Fibroblast of skin of scalp (primary cell): ENCODE measurements at regions not wholly inside any gene's neighbourhood (a gene's known extent, or its start where the extent isn't known, plus 50 kb on each side); places are given as distances from the start of the nearest gene placed in this dataset.
"Not testable (repeated sequence)": the region's sequence is repeated elsewhere in the genome, so short reads cannot be mapped to it uniquely, and the experiment has no call there.

Source experiments
- DNase-seq: peaks from one replicate; pipeline ENCODE4 v3.0.0-alpha.2; 2013

DNA sequence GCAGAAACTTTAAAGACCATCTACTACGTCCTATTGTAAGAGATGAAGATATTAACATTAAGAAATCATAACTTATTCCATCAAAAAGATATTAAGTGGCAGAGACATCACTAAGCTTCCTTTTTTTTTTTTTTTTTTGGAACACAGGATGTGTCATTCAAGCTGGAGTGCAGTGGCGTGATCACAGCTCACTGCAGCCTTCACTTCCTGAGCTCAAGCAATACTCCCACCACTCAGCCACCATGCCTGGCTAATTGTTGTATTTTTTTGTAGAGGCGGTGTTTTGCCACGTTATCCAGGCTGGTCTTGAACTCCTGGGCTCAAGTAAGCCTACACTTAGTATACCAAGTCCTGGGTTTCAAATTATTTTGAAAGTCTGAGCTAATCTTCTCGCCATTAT is 169.7 kb upstream of the KCTD7 start:
- DNase-seq = not testable (repeated sequence)

GRCh38 chr7:66459783-66460413 is 168.8 kb upstream of the KCTD7 start:
- not testable (repeated sequence) for DNase-seq

DNA sequence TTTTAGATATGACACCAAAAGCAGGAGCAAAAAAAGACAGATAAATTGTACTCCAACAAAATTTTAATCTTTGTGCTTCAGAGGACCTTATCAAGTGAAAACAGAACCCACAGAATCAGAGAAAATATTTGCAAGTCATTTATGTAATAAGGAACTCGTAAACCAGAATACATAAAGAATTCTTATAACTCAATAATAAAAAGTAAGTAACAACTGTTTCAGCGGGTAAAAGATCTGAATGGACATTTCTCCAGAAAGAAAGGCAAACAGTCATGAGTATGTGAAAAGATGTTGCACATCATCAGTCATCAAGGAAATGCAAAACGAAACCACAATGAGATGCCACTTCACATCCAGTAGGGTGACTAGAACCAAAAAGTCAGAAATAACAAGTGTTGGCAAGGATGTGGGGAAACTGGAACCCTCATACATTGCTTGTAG is 167.7 kb upstream of the KCTD7 start:
- no peak for DNase-seq

GRCh38 chr7:66461397-66461796 is 167.3 kb upstream of the KCTD7 start:
- DNase-seq = not testable (repeated sequence)

DNA sequence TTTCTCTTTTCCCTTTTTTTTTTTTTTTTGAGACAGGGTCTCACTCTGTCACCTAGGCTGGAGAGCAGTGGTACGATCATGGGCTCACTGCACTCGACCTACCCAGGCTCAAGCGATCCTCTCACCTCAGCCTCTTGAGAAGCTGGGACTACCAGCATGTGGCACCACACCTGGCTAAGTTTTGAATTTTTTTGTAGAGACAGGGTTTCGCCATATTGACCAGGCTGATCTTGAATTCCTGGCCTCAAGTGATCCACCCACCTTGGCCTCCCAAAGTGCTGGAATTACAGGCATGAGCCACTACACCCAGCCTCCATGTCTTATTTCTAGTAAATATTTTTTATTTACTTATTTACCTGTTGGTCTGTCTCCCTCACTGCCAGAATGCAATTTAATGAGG is 165.8 kb upstream of the KCTD7 start:
- DNase-seq = not testable (repeated sequence)

DNA sequence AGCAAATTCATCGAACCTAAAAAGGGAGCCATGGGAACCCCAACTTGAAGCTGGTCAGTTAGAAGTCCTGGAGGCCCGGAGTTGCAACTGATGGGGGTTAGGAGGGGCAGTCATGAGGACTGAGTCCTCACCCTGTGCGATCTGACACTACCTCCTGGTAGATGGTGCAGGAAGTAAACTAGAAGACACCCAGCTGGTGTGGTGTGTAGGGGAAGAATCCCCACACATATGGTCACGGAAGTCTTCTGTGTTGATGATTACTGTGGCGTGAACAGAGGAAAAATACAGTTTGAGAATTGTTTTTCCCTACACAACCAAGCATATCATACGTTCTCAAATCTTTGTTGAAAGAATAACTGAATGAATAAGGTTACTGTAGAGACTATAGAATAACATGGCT is 164.6 kb upstream of the KCTD7 start:
- DNase-seq = no peak

DNA sequence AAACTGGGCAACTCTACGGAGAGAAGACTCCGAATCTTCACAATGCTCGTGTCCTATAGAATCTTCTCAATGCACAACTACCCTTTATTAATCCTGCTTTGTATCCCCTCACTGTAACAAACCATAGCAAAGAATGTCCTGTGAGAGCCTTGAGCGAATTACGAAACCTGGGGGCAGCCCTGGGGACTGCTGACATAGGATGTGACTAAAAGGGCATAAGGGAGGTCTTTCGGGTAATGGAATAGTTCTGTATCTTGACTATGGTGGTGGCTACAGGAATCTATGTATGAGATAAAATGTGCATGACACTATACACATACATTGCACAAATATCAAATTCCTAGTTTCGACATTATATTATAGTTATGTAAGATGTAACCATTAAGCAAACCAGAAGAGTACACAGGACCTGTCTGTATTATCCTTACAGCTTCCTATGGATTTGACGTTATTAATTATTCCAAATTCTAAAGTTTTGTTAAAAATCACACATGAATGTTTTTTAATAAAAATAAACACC is 162.5 kb upstream of the KCTD7 start:
- no peak for DNase-seq

DNA sequence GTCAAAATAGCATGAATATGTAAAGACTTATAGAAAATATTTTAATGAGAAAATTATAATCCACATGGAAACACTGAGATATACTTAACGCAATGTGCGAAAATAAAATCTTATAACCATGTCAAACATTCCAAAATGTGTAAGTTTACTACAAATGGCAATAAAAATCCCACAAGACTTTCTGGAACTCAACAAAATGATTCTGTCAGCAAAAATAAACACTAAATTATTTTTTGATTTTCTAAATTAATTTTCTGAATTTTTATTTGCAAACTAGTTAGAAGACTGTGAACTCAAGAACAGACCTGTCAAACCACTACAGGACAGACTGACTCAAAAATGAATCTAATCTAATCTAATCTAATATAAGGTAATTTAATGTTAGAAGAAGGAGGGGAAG is 160.8 kb upstream of the KCTD7 start:
- DNase-seq = no peak

DNA sequence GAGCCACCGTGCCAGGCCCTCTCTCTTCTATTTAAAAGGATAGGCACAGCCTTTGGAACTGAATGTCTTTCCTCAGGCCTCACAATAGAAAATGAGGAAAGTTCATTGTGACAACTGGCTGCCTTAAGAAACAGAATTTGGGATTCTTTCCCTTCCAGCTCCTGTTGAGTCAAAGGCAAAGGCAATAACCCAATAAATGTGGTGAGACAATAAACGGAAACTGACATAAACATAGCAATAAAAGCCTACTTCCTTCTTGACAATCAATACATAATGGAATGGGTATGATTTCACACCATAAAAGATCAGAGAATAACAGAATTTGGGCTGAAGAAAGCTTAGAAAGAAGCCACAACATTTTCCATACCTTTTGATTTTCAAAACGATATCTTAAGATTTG is 155.6 kb upstream of the KCTD7 start:
- DNase-seq = not testable (repeated sequence)

- DNase-seq = no peak
Observed at GRCh38 chr7:66474441-66474840, 154.2 kb upstream of the KCTD7 start.

GRCh38 chr7:66476056-66476455 is 152.6 kb upstream of the KCTD7 start:
- not testable (repeated sequence) for DNase-seq

GRCh38 chr7:66477822-66478397 is 150.8 kb upstream of the KCTD7 start:
- DNase-seq = not testable (repeated sequence)

DNA sequence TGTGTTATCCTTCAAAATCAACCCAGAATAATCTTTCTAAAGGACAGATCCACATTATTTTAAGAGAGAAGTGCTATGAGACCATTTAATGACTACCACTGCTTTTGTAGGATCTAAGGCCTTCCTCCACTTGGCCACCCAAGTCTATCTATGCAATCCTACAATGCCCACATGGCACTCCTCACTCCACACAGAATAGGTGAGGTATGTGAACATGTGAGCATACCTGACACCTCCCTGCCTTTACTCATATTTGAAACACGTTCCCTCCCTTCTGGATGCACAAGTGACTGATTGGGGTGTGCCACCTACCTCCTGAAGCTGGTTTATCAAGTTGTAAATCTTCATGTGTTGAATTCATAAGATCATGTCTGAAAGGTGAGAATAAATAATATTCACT is 147.5 kb upstream of the KCTD7 start:
- not testable (repeated sequence) for DNase-seq

- not testable (repeated sequence) for DNase-seq
Observed at GRCh38 chr7:66489065-66489464, 139.6 kb upstream of the KCTD7 start.

- DNase-seq = not testable (repeated sequence)
Observed at GRCh38 chr7:66489741-66490140, 138.9 kb upstream of the KCTD7 start.

- not testable (repeated sequence) for DNase-seq
Observed at GRCh38 chr7:66490979-66491378, 137.7 kb upstream of the KCTD7 start.

- DNase-seq = not testable (repeated sequence)
Observed at GRCh38 chr7:66492405-66492804, 136.3 kb upstream of the KCTD7 start.

DNA sequence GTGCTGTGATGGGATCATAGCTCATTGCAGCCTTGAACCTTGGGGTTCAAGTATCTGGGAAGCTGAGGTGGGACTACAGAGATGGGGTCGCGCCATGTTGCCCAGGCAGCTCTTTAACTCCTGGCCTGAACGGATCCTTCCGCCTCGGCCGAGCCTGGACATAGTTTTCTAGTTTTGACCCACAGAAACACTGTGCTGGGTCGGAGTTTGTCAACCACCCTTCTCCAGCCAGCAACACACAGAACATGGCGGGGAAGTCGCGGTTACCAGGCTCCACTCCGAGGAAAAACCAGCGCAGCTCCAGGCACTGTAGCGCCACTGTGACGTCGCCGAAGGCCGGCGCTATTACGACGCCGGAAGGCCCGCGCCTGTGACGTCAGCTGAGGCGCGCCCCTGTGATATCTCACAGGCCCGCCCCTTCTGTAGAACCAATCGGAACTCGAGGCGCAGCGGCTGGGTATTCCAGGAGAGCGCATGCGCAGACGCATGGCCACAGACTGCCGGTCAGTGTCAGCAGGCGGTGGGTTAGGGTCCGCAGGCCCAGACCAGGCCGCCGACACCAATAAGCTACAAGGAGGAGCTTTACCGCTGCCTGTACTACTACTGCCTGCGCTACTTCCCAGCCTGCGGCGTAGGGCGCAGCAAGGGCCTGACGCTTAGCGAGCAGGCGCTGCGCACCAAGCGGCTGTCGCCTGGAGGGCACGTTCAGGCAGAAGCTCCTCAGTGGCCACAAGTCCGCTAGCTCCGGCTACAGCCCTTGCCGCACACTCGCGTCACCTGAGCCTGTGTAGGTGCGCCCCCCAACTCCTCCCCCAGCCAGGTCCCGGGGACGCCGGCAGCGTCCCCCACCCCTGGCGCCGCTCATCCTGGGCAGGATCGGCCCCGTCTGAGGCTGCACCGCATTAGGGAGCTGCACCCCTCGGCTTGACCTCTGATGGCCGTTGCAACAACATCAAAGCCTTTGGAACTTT is 135.2 kb upstream of the KCTD7 start:
- peak; percentile 98 for DNase-seq

GRCh38 chr7:66497346-66497745 is 131.3 kb upstream of the KCTD7 start:
- DNase-seq = no peak

DNA sequence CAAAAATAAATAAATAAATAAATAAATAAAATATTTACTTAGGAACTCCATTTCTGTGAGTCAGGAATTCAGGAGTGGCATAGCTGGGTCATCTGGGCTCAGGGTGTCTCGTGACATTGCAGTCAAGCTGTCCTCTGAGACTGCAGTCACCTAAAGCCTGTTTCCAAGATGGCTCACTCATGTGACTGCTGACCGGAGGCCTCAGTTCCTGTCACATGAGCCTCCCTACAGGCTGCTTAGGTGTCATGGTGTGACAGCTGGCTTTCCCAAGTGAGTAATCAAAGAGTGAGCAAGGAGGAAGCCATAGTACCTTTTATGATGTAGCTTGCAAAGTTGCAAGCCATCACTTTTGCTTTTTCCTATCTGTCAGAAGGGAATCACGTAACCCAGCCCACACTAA is 128.6 kb upstream of the KCTD7 start:
- DNase-seq = no peak

DNA sequence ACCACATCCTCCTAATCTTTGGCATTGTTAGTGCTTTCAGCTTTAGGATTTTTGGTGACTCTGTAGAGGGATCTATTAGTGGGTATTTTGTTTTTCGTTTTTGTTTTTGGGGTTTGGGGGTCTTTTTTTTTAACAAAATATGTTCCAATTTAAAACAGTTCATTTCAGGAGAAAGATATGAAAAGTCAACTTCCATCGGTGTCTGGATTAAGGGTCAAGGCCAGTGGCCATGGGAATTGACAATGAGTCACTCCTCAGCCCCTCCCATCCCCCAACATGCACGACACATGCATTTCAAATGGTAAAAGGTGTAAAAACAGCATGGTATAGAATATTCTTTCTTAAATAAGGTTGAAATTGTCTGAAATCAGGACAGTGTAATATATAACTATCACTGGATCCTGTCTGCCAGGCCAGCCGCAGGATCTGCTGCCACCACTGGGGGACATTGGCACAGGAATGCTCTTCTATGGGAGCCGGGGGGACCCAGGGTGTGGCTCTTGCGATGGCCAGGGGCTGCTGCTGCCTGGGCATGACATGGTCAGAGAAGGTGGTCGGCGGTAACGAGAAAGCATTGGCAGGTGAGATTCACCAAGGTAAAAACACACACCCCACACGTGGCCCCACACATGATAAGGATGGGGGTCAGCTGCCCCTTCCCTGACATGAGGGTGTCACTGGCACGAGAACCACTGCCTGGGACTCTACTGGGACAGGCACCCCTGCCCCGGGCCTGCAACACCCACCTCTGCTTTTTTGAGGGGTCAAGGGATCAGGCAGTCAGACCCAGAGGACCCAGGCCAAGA is 126.2 kb upstream of the KCTD7 start:
- no peak for DNase-seq

- no peak for DNase-seq
Observed at GRCh38 chr7:66503036-66503370, 125.7 kb upstream of the KCTD7 start.
